ENCODE measurements at regions not wholly inside any gene's neighbourhood (a gene's known extent, or its start where the extent isn't known, plus 50 kb on each side); places are given as distances from the start of the nearest gene placed in this dataset.

- no peak for TF ChIP-seq CTCF (IDR thresholded peaks at IDR 0.05)
- TF ChIP-seq EP300 (IDR thresholded peaks at IDR 0.05; ENCODE audit: low read depth): no peak
Measured at GRCh38 chr9:79196606-79197005, 375.2 kb upstream of the TLE4 start.

Measured in transverse colon (tissue), 3 donors.